SK-N-MC (cell line): ENCODE measurements at regions not wholly inside any gene's neighbourhood (a gene's known extent, or its start where the extent isn't known, plus 50 kb on each side); places are given as distances from the start of the nearest gene placed in this dataset.

Experiments used
- DNase-seq: peaks from one replicate; pipeline ENCODE4 v3.0.0-alpha.2; 2011; ENCODE audit warnings: low read depth, low spot score
- H3K27ac ChIP-seq: fragments of 200-600 bp; sonication (generic); 2 replicates; pipeline ENCODE4 v1.5.1; 2016; ENCODE audit warnings: mixed run types
- H3K36me3 ChIP-seq: fragments of 200-600 bp; sonication (generic); 2 replicates; pipeline ENCODE4 v1.6.1; 2017; ENCODE audit warnings: antibody characterized with exemption, low read length, mixed read lengths; ENCODE audit not compliant: insufficient read depth
- H3K4me3 ChIP-seq: fragments of 200-600 bp; sonication (generic); 2 replicates; pipeline ENCODE4 v1.5.1; 2016
- H3K9ac ChIP-seq: fragments of 200-600 bp; sonication (generic); 2 replicates; pipeline ENCODE4 v1.8.0; 2017; ENCODE audit warnings: mixed run types, mixed read lengths; ENCODE audit not compliant: insufficient read length
- H3K9me3 ChIP-seq: fragments of 200-600 bp; sonication (generic); 2 replicates; pipeline ENCODE4 v1.6.1; 2017; ENCODE audit warnings: low read depth, mild to moderate bottlenecking, antibody characterized with exemption, low read length, moderate library complexity, mixed read lengths
- EZH2 ChIP-seq: fragments of 200-600 bp; sonication (generic); IDR thresholded peaks from one replicate; pipeline ENCODE4 v1.6.1; 2017; ENCODE audit warnings: antibody characterized with exemption
- FOXP2 ChIP-seq: optimal IDR thresholded peaks from 2 replicates; pipeline ENCODE3; 2011; ENCODE audit warnings: mild to moderate bottlenecking, moderate library complexity; ENCODE audit not compliant: insufficient read depth; ENCODE audit errors: extremely low read length, control extremely low read depth
- POLR2AphosphoS5 ChIP-seq: IDR thresholded peaks from 2 replicates; pipeline ENCODE4 v1.6.1; 2012; ENCODE audit warnings: mild to moderate bottlenecking, low read depth, low read length, borderline replicate concordance

DNA sequence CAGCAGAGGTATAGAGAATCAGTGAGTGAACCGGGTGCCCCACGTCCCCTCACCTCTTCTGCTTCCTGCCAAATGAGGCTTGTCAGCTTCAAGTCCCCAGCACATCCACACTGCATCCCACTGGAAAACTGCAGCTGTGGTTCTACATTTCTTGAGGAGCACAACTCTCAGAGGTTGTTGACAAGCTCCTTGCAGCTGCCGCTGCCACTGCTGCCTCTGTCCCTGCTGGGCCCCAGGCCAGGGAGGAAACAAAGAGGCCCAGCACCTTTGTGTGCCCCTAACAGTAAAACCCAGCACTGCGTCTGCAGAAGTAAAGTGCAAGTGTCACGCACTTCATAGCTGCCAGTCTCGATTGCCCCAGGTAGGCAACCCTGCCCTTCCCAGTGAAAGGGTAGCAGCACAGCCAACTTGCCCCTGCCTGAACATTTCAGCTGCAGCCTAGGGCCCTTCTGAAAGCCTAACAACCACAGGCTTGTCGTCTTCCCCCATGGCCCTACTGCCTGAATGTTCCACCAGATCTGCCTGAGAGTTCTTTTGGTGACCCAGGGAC, 1162.1 kb upstream of the USP15 start:
- Histone ChIP-seq H3K27ac (no peak overlapping the region), H3K4me3 (no peak overlapping the region), H3K36me3 (no peaks in the 10 kb centered on the region), H3K9me3 (no peaks in the 10 kb centered on the region), H3K9ac (no peak overlapping the region)
- TF ChIP-seq POLR2AphosphoS5 (no peak), FOXP2 (no peak), EZH2 (no peak)
- no peak for DNase-seq

DNA sequence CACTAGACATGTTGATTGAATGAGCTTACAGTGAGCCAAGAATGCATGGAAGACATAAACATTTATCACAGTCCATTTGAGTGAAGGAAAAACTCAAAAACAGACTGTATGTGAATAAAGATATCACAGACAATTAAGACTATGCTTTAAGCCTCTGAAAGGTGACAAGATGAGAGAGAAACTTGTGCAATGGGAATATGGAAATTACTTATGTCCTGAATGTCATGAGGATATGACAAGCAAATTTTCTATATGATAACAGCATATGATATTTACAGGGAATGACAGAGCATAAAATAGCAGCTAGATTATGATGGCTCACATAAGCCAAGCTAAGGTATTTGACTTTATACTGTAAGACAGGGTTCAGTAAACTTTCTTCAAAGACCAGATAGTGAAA, 1153.1 kb upstream of the USP15 start:
- Histone ChIP-seq H3K9ac (no peak overlapping the region), H3K27ac (no peak overlapping the region), H3K9me3 (no peaks in the 10 kb centered on the region), H3K36me3 (no peaks in the 10 kb centered on the region), H3K4me3 (no peak overlapping the region)
- no peak for TF ChIP-seq FOXP2
- no peak for TF ChIP-seq EZH2
- TF ChIP-seq POLR2AphosphoS5: no peak
- DNase-seq: no peak

DNA sequence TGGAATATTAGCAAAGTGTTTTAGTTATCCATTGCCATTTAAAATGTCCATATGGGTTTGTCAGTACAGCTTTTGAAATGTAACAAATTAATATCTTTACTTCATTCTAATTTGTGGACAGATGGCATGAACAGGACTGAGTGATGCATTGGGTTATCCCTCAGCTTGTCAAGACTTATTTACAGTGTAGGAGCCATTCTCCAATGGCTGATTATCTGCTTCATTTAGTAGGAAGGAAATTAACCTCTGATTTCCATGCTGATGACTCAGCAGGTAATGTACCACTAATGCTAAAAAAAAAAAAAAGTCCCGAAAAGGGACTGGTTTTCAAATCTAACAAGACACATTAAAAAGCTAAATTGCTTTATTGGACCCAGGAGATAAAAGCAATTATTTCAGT, 1149.0 kb upstream of the USP15 start:
- H3K9ac ChIP-seq: no peak overlapping the region
- DNase-seq: no peak
- H3K27ac ChIP-seq: no peak overlapping the region
- no peak overlapping the region for H3K4me3 ChIP-seq
- TF ChIP-seq POLR2AphosphoS5: no peak
- TF ChIP-seq EZH2: no peak
- no peak for TF ChIP-seq FOXP2
- H3K9me3 ChIP-seq: no peaks in the 10 kb centered on the region
- H3K36me3 ChIP-seq: no peaks in the 10 kb centered on the region

DNA sequence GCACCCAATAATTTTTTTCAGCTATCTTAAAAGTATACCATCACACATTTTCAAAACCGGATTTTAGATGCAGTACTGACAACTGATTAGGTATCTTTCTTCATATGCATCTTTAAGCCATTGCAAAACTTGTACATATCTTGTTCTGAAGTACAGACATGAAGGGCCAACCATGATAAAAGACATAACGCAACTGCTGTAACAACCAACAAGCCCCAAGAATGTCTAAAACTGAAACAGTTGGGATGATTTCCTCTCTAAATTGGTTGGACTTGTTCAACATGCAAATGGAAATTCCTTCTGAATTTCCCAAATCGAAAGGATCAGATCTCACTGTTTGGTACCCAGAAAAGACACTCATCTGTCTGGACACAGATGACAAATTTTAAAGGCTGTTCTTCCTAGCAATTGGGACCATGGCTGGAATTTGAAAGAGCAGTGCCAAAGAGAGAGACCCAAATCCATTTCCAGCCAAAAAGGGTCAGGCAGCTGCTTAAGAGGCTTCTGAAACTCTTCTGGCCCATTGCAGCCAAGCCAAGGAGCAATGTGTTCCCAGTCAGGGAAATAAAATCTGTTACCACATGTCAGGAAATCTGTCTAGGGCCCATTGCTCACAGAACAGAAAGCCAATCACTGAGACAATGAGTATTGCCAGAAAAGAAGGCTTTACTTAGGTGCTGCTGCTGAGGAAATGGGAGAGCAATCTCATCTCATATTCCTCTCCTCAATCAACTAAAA, 1122.4 kb upstream of the USP15 start:
- TF ChIP-seq EZH2 (no peak), POLR2AphosphoS5 (no peak), FOXP2 (no peak)
- H3K27ac ChIP-seq: no peak overlapping the region

DNA sequence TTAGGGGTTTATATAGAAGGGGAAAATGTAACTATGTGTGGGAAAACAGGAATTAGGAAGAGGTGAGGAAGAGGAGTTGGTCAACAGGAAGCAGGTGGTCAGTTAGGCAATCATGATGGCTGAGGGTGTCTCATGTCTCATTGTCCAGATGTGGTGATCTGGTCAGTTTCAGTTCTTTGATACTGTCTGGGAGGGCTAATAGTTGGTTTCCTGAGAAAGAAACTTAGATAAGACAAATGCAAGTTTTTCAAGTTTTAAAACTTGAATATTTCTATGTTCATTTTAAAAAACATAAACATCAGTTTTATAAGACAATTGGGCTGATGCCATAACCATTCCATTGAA, 1121.8 kb upstream of the USP15 start:
- TF ChIP-seq EZH2: no peak
- TF ChIP-seq FOXP2: no peak
- no peak for TF ChIP-seq POLR2AphosphoS5
- Histone ChIP-seq H3K9me3 (no peaks in the 10 kb centered on the region), H3K36me3 (no peaks in the 10 kb centered on the region), H3K27ac (no peak overlapping the region), H3K4me3 (no peak overlapping the region), H3K9ac (no peak overlapping the region)
- no peak for DNase-seq

More for the DNA sequence above, 1122.4 kb upstream of the USP15 start:
- no peak overlapping the region for H3K9ac ChIP-seq
- H3K36me3 ChIP-seq: no peaks in the 10 kb centered on the region
- DNase-seq: no peak
- no peak overlapping the region for H3K4me3 ChIP-seq
- H3K9me3 ChIP-seq: no peaks in the 10 kb centered on the region

DNA sequence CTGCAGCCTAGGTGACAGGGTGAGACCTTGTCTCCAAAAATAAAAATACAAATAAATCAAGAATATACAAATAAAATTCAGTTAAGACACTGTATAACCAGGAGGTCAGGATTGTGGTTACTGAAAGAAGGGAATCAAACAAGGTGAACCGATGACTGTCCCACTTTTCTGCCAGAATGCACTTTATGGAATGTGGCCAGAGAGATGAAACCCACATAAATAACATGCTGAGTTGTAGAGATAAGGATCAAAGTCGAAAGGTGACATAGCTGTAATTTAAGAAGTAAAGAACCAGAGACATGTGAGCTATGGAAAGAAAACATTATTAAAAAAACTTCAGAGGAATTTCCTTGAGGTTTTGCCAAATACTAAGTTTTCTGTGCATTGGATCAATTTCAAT, 1098.2 kb upstream of the USP15 start:
- no peak for DNase-seq
- H3K9ac ChIP-seq: no peak overlapping the region
- no peak overlapping the region for H3K27ac ChIP-seq
- TF ChIP-seq POLR2AphosphoS5 (no peak), FOXP2 (no peak), EZH2 (no peak)
- no peak overlapping the region for H3K4me3 ChIP-seq
- H3K9me3 ChIP-seq: no peaks in the 10 kb centered on the region; the same call in 1 of the 2 replicates
- H3K36me3 ChIP-seq: no peaks in the 10 kb centered on the region

DNA sequence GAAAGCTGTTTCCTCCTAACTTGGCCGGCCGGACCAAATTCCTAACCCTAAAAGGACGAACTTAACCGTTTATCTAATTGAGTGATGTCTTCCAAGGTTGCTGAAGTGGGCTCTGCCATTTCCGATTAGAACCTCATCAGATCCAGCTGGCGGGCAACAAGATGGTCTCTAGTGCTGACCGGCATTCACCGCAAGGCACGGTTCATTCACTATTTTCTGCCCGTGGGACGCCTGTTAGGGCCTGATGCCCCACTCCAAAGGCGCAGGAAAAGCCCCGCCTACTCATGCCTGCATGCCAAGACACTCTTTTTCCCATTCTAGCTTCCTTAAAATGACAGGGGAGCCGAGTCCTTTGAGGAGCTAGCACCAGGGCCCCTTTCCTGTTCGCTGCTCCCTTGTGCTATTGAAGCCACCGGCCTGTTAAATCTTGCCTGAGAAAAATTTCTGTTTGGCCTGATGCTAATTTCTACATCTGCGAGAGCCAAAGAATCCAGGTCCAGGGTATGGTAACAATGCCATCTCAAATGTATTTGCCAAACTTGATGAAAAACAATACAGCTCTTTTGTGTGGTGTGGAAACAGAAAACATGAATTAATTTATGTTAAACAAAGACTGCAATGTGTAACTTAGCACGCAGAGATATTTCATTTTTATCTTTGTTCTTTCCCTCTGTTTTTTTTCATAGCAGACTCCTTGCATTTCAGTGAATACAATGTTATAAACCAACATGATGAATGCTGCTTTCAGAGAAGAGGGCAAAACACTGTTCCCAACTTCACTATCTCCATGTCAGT, 1071.2 kb upstream of the USP15 start:
- no peaks in the 10 kb centered on the region for H3K36me3 ChIP-seq
- H3K4me3 ChIP-seq: no peak overlapping the region
- no peak overlapping the region for H3K9ac ChIP-seq
- H3K27ac ChIP-seq: no peak overlapping the region
- no peak for TF ChIP-seq POLR2AphosphoS5
- TF ChIP-seq FOXP2: no peak
- TF ChIP-seq EZH2: no peak
- H3K9me3 ChIP-seq: no peaks in the 10 kb centered on the region
- no peak for DNase-seq

DNA sequence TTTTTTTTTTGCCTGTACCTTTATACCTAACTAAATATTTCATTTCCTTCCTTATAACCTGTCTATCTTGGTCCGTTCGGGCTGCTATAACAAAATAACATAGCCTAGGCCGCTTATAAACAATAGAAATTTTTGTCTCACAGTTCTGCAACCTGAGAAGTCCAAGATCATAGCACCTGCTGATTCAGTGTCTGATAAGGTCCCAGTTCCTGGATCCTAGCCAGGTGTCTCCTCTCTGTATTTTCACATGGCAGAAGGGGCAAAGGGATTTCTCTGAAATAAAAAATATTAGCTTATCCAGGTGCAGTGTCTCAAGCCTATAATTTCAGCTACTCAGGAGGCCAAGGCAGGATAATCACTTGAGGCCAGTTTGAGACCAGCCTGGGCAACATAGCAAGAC, 1046.6 kb upstream of the USP15 start:
- DNase-seq: no peak
- H3K36me3 ChIP-seq: no peaks in the 10 kb centered on the region

More for the DNA sequence above, 1046.6 kb upstream of the USP15 start:
- TF ChIP-seq FOXP2: no peak
- TF ChIP-seq POLR2AphosphoS5: no peak
- no peak for TF ChIP-seq EZH2
- Histone ChIP-seq H3K9ac (no peak overlapping the region), H3K4me3 (no peak overlapping the region), H3K9me3 (no peaks in the 10 kb centered on the region), H3K27ac (no peak overlapping the region)
